GM12801 (cell line): ENCODE measurements at regions not wholly inside any gene's neighbourhood (a gene's known extent, or its start where the extent isn't known, plus 50 kb on each side); places are given as distances from the start of the nearest gene placed in this dataset.

ENCODE experiments used
- TF ChIP-seq, protein P1 (sequence below): IDR thresholded peaks from one replicate; pipeline ENCODE4 v1.5.1; 2011; ENCODE audit warnings: control low read depth; ENCODE audit not compliant: insufficient read length; ENCODE audit errors: extremely low read depth

DNA sequence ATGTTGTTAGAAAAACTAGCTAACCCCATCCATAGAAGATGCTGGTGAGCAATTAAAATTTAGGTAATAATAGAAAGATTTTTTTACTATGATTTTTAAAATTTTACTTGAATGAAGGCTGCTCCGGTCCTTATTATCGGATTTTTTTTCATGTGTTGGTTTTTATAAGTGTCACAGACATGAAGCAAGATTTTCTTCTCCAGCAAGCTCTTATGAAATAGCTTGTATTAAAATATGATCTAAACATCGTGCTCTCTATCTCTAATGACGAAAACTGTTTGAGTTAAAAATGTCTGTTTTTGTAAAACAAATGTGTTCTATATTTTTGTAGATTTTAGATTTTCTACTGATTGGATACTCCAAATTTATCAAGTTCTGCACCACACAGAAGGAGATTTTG is 339.6 kb downstream of the ZNF536 start:
- TF ChIP-seq, protein P1, sequence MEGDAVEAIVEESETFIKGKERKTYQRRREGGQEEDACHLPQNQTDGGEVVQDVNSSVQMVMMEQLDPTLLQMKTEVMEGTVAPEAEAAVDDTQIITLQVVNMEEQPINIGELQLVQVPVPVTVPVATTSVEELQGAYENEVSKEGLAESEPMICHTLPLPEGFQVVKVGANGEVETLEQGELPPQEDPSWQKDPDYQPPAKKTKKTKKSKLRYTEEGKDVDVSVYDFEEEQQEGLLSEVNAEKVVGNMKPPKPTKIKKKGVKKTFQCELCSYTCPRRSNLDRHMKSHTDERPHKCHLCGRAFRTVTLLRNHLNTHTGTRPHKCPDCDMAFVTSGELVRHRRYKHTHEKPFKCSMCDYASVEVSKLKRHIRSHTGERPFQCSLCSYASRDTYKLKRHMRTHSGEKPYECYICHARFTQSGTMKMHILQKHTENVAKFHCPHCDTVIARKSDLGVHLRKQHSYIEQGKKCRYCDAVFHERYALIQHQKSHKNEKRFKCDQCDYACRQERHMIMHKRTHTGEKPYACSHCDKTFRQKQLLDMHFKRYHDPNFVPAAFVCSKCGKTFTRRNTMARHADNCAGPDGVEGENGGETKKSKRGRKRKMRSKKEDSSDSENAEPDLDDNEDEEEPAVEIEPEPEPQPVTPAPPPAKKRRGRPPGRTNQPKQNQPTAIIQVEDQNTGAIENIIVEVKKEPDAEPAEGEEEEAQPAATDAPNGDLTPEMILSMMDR = no peak

DNA sequence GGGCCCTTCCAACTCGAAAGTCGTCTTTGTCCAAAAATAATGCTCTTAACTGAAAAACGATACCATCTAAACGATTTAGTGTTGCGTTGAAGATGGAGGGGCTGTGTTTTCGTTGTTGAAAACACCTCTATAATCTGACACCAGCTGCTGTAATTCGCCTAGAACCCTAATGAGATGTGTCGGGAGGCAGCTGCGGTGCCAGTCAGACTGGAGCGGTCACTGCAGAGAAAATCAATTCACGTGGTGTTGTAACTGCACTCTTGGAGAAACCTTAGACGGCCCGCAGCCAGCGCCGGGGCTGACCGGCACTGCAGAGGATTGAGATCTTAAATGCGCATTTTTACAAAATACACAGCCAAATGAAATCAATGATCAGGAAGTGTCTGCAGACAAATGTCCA is 339.1 kb downstream of the ZNF536 start:
- TF ChIP-seq, protein P1 = no peak

DNA sequence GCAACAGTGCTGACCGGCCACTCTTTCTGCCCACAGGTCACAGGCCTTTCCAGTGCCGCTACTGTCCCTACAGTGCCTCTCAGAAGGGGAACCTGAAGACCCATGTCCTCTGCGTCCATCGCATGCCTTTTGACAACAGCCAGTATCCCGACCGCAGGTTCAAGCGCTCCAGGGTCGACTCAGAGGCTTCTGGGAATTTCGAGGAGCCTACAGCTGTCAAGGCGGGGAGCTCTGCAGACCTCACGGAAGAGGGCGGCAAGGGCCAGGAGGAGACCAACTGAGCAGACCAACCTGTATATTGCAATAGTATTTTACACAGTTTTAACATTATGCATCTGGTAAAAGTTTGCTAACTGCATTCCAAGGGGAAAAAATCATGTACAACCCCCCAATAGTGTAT is 338.5 kb downstream of the ZNF536 start:
- TF ChIP-seq, protein P1 = no peak

DNA sequence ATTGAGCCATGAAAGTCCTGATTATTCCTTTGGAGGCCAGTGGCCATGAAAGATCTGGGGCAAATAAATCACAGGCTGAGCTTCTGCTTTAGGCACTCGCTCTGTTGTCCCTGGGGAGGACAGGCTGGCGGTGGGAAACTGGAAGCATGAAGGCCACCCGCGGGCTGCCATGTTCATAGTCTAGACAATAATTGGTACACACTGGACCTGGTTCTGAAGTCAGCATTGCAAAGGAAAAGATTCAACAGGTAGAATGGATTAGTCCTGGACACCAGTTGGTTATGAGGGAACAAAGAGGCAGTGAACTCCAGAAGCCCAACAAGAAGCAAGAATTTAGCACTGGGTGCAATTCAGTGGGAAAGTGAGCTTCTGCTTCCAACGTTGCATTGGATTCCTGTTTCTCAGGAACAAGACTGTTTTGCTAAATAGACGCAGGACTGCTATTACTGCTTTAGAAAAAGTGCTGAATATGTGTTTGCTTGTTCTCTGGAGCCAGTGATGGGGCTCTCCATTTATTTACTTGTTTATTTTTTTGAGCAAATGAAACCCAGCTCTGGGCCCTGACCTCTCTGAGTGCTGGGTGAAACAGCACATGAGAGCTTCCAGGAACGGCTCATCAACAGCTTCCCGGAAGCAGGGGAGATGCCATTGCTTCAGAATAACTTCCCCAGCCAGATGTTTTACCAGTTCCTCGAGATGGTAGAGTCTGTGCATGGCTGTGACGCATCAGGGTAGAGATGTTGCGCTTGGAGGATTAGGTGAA is 336.4 kb downstream of the ZNF536 start:
- TF ChIP-seq, protein P1 = no peak

DNA sequence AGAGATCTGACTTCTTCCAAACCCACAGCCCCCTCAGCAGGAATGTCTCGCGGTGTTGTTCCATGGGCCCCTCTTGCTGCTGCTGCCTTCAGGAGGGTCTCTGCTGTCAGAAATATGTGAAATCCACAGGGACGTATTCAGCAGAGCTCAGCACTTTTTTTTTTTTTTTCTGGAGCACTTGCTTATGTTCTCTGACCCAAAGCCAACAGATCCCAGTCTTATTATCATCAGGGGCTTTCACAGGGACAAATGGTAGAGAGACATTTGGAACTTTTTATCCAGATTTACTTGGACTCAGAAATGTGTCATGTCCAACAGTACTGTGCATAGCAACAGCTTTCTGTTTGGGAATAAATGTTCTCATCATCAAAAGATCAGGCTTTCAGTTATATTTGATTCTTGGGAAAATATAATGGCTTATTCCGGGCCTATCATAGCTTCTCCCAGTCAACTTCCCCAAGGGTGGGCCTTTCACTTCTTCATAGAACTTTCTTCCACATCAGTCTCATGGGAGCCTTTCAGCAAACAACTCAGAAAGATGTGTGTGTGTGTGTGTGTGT is 332.7 kb downstream of the ZNF536 start:
- TF ChIP-seq, protein P1 = no peak

DNA sequence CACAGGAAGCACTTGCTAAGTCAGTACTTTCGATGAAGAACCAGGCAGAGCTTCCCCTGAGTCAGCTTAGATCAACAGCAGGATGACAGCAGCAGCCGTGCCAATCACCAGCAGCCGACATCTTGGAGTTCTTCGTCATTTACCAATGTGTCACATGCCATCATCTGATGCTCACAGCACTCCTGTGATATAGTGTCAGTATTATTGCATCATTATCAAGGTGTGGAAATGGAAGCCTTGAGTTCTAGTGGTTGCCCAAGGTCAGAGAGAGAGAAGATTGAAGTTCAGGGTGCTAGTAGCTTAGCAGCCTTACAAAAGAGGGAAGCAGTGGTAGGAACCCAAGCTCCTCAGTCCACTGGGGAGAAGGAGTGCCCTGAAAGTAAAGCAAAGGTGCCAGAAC is 331.5 kb downstream of the ZNF536 start:
- TF ChIP-seq, protein P1 = no peak

DNA sequence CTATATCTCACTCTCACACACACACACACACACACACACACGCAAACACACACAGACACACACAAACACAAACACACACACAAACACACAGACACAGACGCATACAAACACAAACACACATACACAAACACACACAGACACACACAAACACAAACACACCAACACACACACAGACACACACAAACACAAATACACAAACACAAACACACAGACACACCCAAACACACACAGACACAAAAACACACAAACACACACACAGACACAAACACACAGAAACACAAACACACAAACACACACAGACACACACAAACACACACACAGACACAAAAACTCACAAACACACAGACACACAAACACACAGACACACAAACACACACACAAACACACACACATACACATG is 329.0 kb downstream of the ZNF536 start:
- TF ChIP-seq, protein P1 = no peak
